GM12878 (cell line): ENCODE measurements at regions not wholly inside any gene's neighbourhood (a gene's known extent, or its start where the extent isn't known, plus 50 kb on each side); places are given as distances from the start of the nearest gene placed in this dataset.

ENCODE experiments used
- ATAC-seq: fragments of 200-7000 bp; cut with Tn5 transposase; 3 replicates; pipeline ENCODE4 v1.9.1; 2020; ENCODE audit warnings: mild to moderate bottlenecking, moderate library complexity
- BruUV-seq: library from RNA; stranded (reverse); fragments of 400-500 nt; replicated peaks from 2 replicates; lab custom pipeline; 2021; lab: Mats Ljungman, UMichigan
- CTCF ChIA-PET: fragments of 300-600 bp; sonication (Branson Sonifier 250); formaldehyde crosslinking; extraction: SDS; loops from one replicate; lab custom pipeline; 2021; ENCODE audit warnings: inconsistent platforms; lab: Yijun Ruan, JAX
- POLR2A ChIA-PET: fragments of 350-600 bp; formaldehyde crosslinking; extraction: SDS; loops from one replicate; lab custom pipeline; 2021; ENCODE audit warnings: inconsistent platforms; lab: Charles Lee
- RAD21 ChIA-PET: fragments of 300-600 bp; sonication (Branson Sonifier 250); formaldehyde crosslinking; loops from one replicate; lab custom pipeline; 2023; ENCODE audit warnings: antibody characterized with exemption; ENCODE audit not compliant: unreplicated experiment; lab: Charles Lee
- SMC1A ChIA-PET: fragments of 300-600 bp; sonication (Branson Sonifier 250); formaldehyde crosslinking; loops from one replicate; lab custom pipeline; 2023; ENCODE audit not compliant: unreplicated experiment, uncharacterized antibody; lab: Charles Lee
- DNase-seq: peaks from one replicate; pipeline ENCODE4 v3.0.0-alpha.2; 2011; ENCODE audit warnings: low read depth, low spot score
- FAIRE-seq: peaks from 3 replicates; lab custom pipeline; 2011; peaks lifted over from hg19 to GRCh38; lab: Jason Lieb, UNC
- H2AFZ ChIP-seq: 2 replicates; pipeline ENCODE4 v1.6.0; 2011; ENCODE audit warnings: low read depth, low read length, control low read depth; ENCODE audit not compliant: control insufficient read depth
- H3K27ac ChIP-seq: 2 replicates; pipeline ENCODE4 v1.5.1; 2011; ENCODE audit warnings: control low read depth; ENCODE audit not compliant: control insufficient read depth, insufficient read depth
- H3K27me3 ChIP-seq, 2 experiments: replicated peaks in 1 of 2; 2 replicates each; pipeline versions ENCODE4 v1.6.0 to v1.6.1; 2011; ENCODE audit warnings: low read length in 1 of 2; ENCODE audit not compliant: control insufficient read depth in 2 of 2, insufficient read depth in 2 of 2
- H3K36me3 ChIP-seq, 2 experiments: 2 replicates each; pipeline ENCODE4 v1.5.1; 2011; ENCODE audit warnings: low read length in 1 of 2; ENCODE audit not compliant: control insufficient read depth in 2 of 2, insufficient read depth in 2 of 2
- H3K4me1 ChIP-seq: 2 replicates; pipeline ENCODE4 v1.6.1; 2011; ENCODE audit warnings: mild to moderate bottlenecking, low read length, moderate library complexity, mixed read lengths; ENCODE audit not compliant: control insufficient read depth, insufficient read depth
- H3K4me2 ChIP-seq: 2 replicates; pipeline ENCODE4 v1.6.0; 2011; ENCODE audit warnings: control low read depth; ENCODE audit not compliant: control insufficient read depth, insufficient read depth
- H3K4me3 ChIP-seq: fragments of 200-600 bp; sonication (generic); 2 replicates; pipeline ENCODE4 v1.5.1; 2016
- H3K79me2 ChIP-seq: 2 replicates; pipeline ENCODE4 v1.6.0; 2011; ENCODE audit warnings: low read length; ENCODE audit not compliant: control insufficient read depth, insufficient read depth
- H3K9ac ChIP-seq: 2 replicates; pipeline ENCODE4 v1.8.0; 2011; ENCODE audit warnings: low read length, control low read depth, mixed read lengths; ENCODE audit not compliant: control insufficient read depth, insufficient read depth
- H3K9me3 ChIP-seq: replicated peaks from 3 replicates; pipeline ENCODE4 v1.5.1; 2011; ENCODE audit warnings: mild to moderate bottlenecking, low read length; ENCODE audit not compliant: control insufficient read depth, insufficient read depth
- H4K20me1 ChIP-seq: 2 replicates; pipeline ENCODE4 v1.6.0; 2011; ENCODE audit not compliant: control insufficient read depth, insufficient read depth
- EGR1 ChIP-seq, 2 experiments: IDR thresholded peaks; 1 replicate in 1 of 2; 2 replicates in 1 of 2; pipeline ENCODE4 v1.6.1; 2011 to 2012; ENCODE audit warnings: low read depth in 2 of 2, low read length in 2 of 2, borderline replicate concordance in 1 of 2, mild to moderate bottlenecking in 1 of 2, moderate library complexity in 1 of 2
- EP300 ChIP-seq, 2 experiments: fragments of 150-350 bp in 1 of 2; IDR thresholded peaks; 2 replicates each; pipeline ENCODE4 v1.6.1; 2011 to 2012; ENCODE audit warnings: low read depth in 2 of 2, low read length in 2 of 2, borderline replicate concordance in 1 of 2, improper control_type of control experiment in 1 of 2, inconsistent platforms in 1 of 2; ENCODE audit not compliant: control insufficient read depth in 1 of 2
- ESRRA ChIP-seq: IDR thresholded peaks from 2 replicates; pipeline ENCODE4 v1.6.1; 2012; ENCODE audit warnings: mild to moderate bottlenecking, low read length, improper control_type of control experiment
- MEF2B ChIP-seq: fragments of 450-650 bp; IDR thresholded peaks from 2 replicates; pipeline ENCODE4 v1.6.1; 2018; ENCODE audit warnings: mild to moderate bottlenecking, moderate library complexity; ENCODE audit not compliant: partially characterized antibody, poor library complexity, severe bottlenecking
- MTA2 ChIP-seq: fragments of 450-650 bp; IDR thresholded peaks from 2 replicates; pipeline ENCODE4 v1.6.1; 2016; ENCODE audit warnings: low read depth, mild to moderate bottlenecking, moderate library complexity
- NFXL1 ChIP-seq: fragments of 450-650 bp; IDR thresholded peaks from 2 replicates; pipeline ENCODE4 v1.6.1; 2017; ENCODE audit warnings: antibody characterized with exemption, mild to moderate bottlenecking, borderline replicate concordance
- SMAD5 ChIP-seq: IDR thresholded peaks from 2 replicates; pipeline ENCODE4 v1.6.1; 2016; ENCODE audit warnings: antibody characterized with exemption, low read depth
- SPI1 ChIP-seq: IDR thresholded peaks from 2 replicates; pipeline ENCODE4 v1.6.1; 2011; ENCODE audit warnings: low read depth, mild to moderate bottlenecking, low read length, moderate library complexity, borderline replicate concordance; ENCODE audit not compliant: insufficient read depth
- SREBF2 ChIP-seq: IDR thresholded peaks from 2 replicates; pipeline ENCODE4 v1.6.1; 2012; ENCODE audit warnings: mild to moderate bottlenecking, low read length
- SUZ12 ChIP-seq: fragments of 200-600 bp; sonication (generic); IDR thresholded peaks from one replicate; pipeline ENCODE4 v1.6.1; 2018; ENCODE audit warnings: antibody characterized with exemption, mild to moderate bottlenecking; ENCODE audit not compliant: unreplicated experiment
- TARDBP ChIP-seq: IDR thresholded peaks from 2 replicates; pipeline ENCODE4 v1.6.1; 2016; ENCODE audit warnings: borderline replicate concordance
- YBX1 ChIP-seq: fragments of 450-650 bp; IDR thresholded peaks from 2 replicates; pipeline ENCODE4 v1.6.1; 2016; ENCODE audit warnings: antibody characterized with exemption
- ZNF274 ChIP-seq: IDR thresholded peaks from one replicate; pipeline ENCODE4 v1.8.0; 2011; ENCODE audit not compliant: insufficient read length, insufficient read depth
- ZZZ3 ChIP-seq: IDR thresholded peaks from 2 replicates; pipeline ENCODE4 v1.6.1; 2011; ENCODE audit warnings: low read depth; ENCODE audit not compliant: control insufficient read depth, insufficient read length
- WGBS: methylation state at CpG from one replicate; pipeline ENCODE4 v1.1.6; 2016; ENCODE audit warnings: low lambda C conversion rate; ENCODE audit not compliant: insufficient replicate concordance, insufficient coverage; ENCODE audit errors: missing lambda C conversion rate; 5-methylcytosine and 5-hydroxymethylcytosine counted together
- in situ Hi-C: fragments of 300-500 bp; cut with MboI; formaldehyde crosslinking; loops from 9 replicates; pipeline ENCODE4 v1.14.3; 2018; ENCODE audit warnings: mixed read lengths
- intact Hi-C: fragments of 100-400 bp; cut with micrococcal nuclease; formaldehyde crosslinking; loops from one replicate; pipeline ENCODE4 v1.14.2; 2022; ENCODE audit not compliant: unreplicated experiment
- TF ChIP-seq, protein P1 (sequence below): fragments of 450-650 bp; IDR thresholded peaks from 2 replicates; pipeline ENCODE4 v1.6.1; 2014; ENCODE audit warnings: mild to moderate bottlenecking

DNA sequence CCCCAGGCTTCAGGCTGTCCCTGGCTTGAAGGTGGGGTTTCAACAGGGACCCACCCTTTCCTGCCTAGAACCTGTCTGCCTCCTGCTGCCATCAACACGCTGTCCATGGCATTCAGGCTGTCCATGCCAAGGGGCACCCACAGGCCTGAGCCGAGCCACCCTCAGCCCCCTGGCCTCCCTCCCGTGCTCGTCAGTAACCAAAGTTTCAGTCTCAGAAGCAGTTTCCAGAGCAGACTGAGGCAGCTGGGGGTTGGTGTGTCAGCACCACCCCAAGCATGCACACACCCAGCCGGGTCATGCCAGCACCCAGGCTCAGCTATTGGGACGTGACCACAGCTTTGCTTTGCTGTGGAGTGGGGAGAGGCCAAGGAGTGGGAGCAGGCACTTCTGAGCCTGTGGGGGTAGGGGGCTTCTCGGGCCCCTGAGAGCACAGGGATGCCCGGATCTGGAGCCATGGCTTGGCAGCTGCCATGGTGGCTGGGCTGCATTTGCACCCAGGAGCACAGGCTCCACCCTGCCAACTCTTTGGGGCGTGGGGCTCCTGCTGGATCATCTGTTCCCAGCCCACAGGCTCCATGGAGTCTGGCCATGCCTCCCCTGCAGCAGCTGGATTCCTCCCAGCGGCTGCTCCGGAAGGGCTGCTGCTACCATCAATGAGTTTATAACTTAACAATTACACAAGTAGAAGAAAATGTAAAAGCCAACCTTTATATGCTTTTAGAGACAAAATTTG, 314.5 kb upstream of the SEMA3C start:
- Histone ChIP-seq H3K9me3 (no peaks in the 10 kb centered on the region), H4K20me1 (no peaks in the 10 kb centered on the region), H3K4me2 (no peak overlapping the region), H3K27me3 (no peaks in the 10 kb centered on the region), H3K9ac (no peak overlapping the region), H3K36me3 (no peaks in the 10 kb centered on the region), H3K4me3 (no peak overlapping the region), H3K79me2 (no peaks in the 10 kb centered on the region), H2AFZ (no peak overlapping the region), H3K27ac (no peak overlapping the region), H3K4me1 (no peaks in the 10 kb centered on the region)
- no TSS peak for BruUV-seq
- POLR2A ChIA-PET = no interaction called here
- intact Hi-C loops = no loop called here
- SMC1A ChIA-PET = no interaction called here
- CTCF ChIA-PET = no interaction called here
- FAIRE-seq (no peak), DNase-seq (no peak), ATAC-seq (no peak)
- WGBS = 25% methylated on average over 11 of the region's 11 CpGs
- in situ Hi-C loops = no loop called here
- TF ChIP-seq EP300 (IDR thresholded peaks at IDR 0.05; ENCODE audit: borderline replicate concordance in 1 of 2, control insufficient read depth in 1 of 2, low read depth in 2 of 2, low read length in 2 of 2) (no peak), YBX1 (no peak), TARDBP (no peak), SUZ12 (no peak), MTA2 (no peak), SMAD5 (no peak), NFXL1 (no peak), SREBF2 (no peak), ZNF274 (no peak), EGR1 (IDR thresholded peaks at IDR 0.05; ENCODE audit: borderline replicate concordance in 1 of 2, low read depth in 2 of 2, low read length in 2 of 2) (no peak), ZZZ3 (no peak), MEF2B (no peak), SPI1 (no peak), ESRRA (no peak)
- TF ChIP-seq, protein P1, sequence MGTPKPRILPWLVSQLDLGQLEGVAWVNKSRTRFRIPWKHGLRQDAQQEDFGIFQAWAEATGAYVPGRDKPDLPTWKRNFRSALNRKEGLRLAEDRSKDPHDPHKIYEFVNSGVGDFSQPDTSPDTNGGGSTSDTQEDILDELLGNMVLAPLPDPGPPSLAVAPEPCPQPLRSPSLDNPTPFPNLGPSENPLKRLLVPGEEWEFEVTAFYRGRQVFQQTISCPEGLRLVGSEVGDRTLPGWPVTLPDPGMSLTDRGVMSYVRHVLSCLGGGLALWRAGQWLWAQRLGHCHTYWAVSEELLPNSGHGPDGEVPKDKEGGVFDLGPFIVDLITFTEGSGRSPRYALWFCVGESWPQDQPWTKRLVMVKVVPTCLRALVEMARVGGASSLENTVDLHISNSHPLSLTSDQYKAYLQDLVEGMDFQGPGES = no peak
- RAD21 ChIA-PET = no interaction called here
